ENCODE measurements at regions not wholly inside any gene's neighbourhood (a gene's known extent, or its start where the extent isn't known, plus 50 kb on each side); places are given as distances from the start of the nearest gene placed in this dataset.

DNA sequence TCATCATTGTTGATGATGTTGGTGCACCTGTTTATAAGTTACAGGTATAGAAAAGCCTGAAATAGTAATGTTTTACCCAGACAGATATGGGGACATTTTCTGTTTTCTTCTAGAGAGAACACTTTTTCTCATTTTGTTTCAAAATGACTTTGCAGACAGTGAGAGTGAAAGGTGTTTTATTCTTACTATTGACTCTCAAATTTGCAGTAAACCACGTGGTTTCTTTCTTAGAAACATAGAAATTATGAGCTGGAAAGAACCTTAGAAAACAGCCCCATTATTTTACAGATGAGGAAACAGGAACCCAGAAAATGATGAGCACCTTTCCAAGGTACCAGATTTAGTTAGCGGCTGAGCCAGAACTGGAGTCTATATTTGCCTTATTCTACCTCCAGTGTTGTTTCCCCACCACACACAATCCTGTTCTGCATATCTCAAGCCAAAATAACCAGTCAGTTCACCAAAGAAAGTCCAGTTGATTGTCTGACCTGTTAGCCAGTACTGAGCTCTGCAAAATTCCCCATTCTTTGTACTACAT lies 138.9 kb upstream of the AHR start:
- Histone ChIP-seq H3K23me2 (ENCODE audit: low read depth, low read length) (no peaks in the 10 kb centered on the region), H3K56ac (replicated peaks; ENCODE audit: insufficient read length, low read depth, low read length) (no peak overlapping the region), H2BK15ac (ENCODE audit: low read length) (no peak overlapping the region), H2BK12ac (ENCODE audit: low read depth, low read length) (no peak overlapping the region), H4K91ac (replicated peaks; ENCODE audit: insufficient read length, low read length) (no peak overlapping the region), H2AFZ (ENCODE audit: low read length) (no peak overlapping the region), H3K23ac (ENCODE audit: insufficient read length) (no peak overlapping the region), H3K14ac (ENCODE audit: insufficient read length) (no peak overlapping the region), H2AK5ac (ENCODE audit: low read depth, low read length) (no peak overlapping the region), H4K8ac (ENCODE audit: extremely low read depth, insufficient read depth, low read length) (no peak overlapping the region), H3K4me1 (replicated peaks in 1 of 4; ENCODE audit: control insufficient read depth in 3 of 4, insufficient read depth in 4 of 4, low read length in 3 of 4) (no peaks in the 10 kb centered on the region), H2BK120ac (replicated peaks; ENCODE audit: low read depth, low read length) (no peak overlapping the region), H2BK5ac (ENCODE audit: low read depth, low read length) (no peak overlapping the region), H3K36me3 (ENCODE audit: control insufficient read depth in 2 of 4, insufficient read depth in 4 of 4, low read length in 3 of 4) (no peaks in the 10 kb centered on the region), H3K18ac (ENCODE audit: extremely low read depth, low read length) (no peak overlapping the region), H3K27ac (ENCODE audit: low read depth, low read length) (no peak overlapping the region), H3K4me2 (ENCODE audit: insufficient read depth in 1 of 2, low read depth in 2 of 2, low read length in 2 of 2) (no peak overlapping the region), H4K5ac (ENCODE audit: insufficient read length, low read depth, low read length) (no peak overlapping the region), H2BK20ac (ENCODE audit: low read length) (no peak overlapping the region), H3K4ac (replicated peaks; ENCODE audit: insufficient read length, low read depth, low read length) (no peak overlapping the region), H3K79me1 (ENCODE audit: low read depth, low read length) (no peaks in the 10 kb centered on the region), H3K9ac (replicated peaks in 1 of 4; ENCODE audit: extremely low read depth in 1 of 4, low read depth in 3 of 4, low read length in 3 of 4) (no peak overlapping the region), H4K20me1 (replicated peaks in 1 of 2; ENCODE audit: control insufficient read depth in 1 of 2, insufficient read depth in 2 of 2, low read length in 2 of 2) (no peaks in the 10 kb centered on the region), H3K4me3 (ENCODE audit: extremely low read depth in 1 of 4, insufficient read depth in 2 of 4, low read depth in 3 of 4, low read length in 4 of 4) (no peak overlapping the region), H3K79me2 (ENCODE audit: control insufficient read depth in 1 of 2, insufficient read depth in 2 of 2, low read length in 2 of 2) (no peaks in the 10 kb centered on the region), H3K27me3 (replicated peaks in 1 of 4; ENCODE audit: control insufficient read depth in 3 of 4, extremely low read depth in 1 of 4, insufficient read depth in 3 of 4, low read length in 3 of 4) (no peaks in the 10 kb centered on the region), H3K9me3 (ENCODE audit: insufficient read depth in 2 of 2, low read depth in 1 of 2, low read length in 1 of 2) (no peaks in the 10 kb centered on the region)
- ChIA-PET POLR2A (ENCODE audit: partially characterized antibody) (no interaction called here), CTCF (ENCODE audit: partially characterized antibody) (interaction anchor here (0.6 to 0.7 kb wide), 2 partner anchors 145 to 204 kb away, joined by 3 to 5 read pairs; no protein-coding TSS in a partner anchor)
- DNase-seq (ENCODE audit: low read depth in 1 of 2, low spot score in 2 of 2) (no peak), FAIRE-seq (no peak)
- 94% methylated on average over 2 of the region's 2 CpGs; no CpG with 5 or more reads in 1 of the 2 experiments for WGBS, 2 experiments (ENCODE audit: extremely low coverage in 1 of 2, insufficient coverage in 1 of 2, insufficient read length in 1 of 2, insufficient replicate concordance in 2 of 2, low coverage in 1 of 2, low lambda C conversion rate in 2 of 2, missing lambda C conversion rate in 1 of 2)
- TF ChIP-seq CBX5 (IDR thresholded peaks at IDR 0.05; ENCODE audit: low read depth, low read length) = no peak
- no peak for TF ChIP-seq RNF2 (IDR thresholded peaks at IDR 0.05; ENCODE audit: borderline replicate concordance, low read depth, low read length, missing control alignments, poor library complexity, severe bottlenecking)
- no peak for TF ChIP-seq EGR1 (IDR thresholded peaks at IDR 0.05; ENCODE audit: borderline replicate concordance, low read depth, low read length)
- TF ChIP-seq TCF12 (IDR thresholded peaks at IDR 0.05; ENCODE audit: low read depth, low read length) = no peak
- TF ChIP-seq BACH1 (IDR thresholded peaks at IDR 0.05; ENCODE audit: low read length) = no peak
